D341Med (cell line): ENCODE measurements at regions not wholly inside any gene's neighbourhood (a gene's known extent, or its start where the extent isn't known, plus 50 kb on each side); places are given as distances from the start of the nearest gene placed in this dataset.

Experiments
- DNase-seq: peaks from one replicate; pipeline ENCODE4 v3.0.0; 2012; ENCODE audit warnings: low spot score

GRCh38 chr5:57559110-57559635 lies 76.6 kb upstream of the ACTBL2 start:
- no peak for DNase-seq

- DNase-seq = no peak
Observed at GRCh38 chr5:57552033-57552432, 69.4 kb upstream of the ACTBL2 start.

GRCh38 chr5:57551251-57551650 lies 68.6 kb upstream of the ACTBL2 start:
- no peak for DNase-seq

GRCh38 chr5:57550132-57550531 lies 67.5 kb upstream of the ACTBL2 start:
- DNase-seq = peak; percentile 37

GRCh38 chr5:57549566-57549965 lies 67.0 kb upstream of the ACTBL2 start:
- DNase-seq = no peak

- no peak for DNase-seq
Observed at GRCh38 chr5:57540823-57541222, 58.2 kb upstream of the ACTBL2 start.

- no peak for DNase-seq
Observed at GRCh38 chr5:57539281-57539701, 56.7 kb upstream of the ACTBL2 start.

- no peak for DNase-seq
Observed at GRCh38 chr5:57538341-57538955, 55.8 kb upstream of the ACTBL2 start.

GRCh38 chr5:57537811-57538210 lies 55.2 kb upstream of the ACTBL2 start:
- DNase-seq = no peak

GRCh38 chr5:57532513-57533497 lies 50.2 kb upstream of the ACTBL2 start:
- DNase-seq = no peak
